Activated CD8-positive, alpha-beta memory T cell treated with anti-CD3 and anti-CD28 coated beads, Interleukin-2, amount 10 ng/mL, durations not matched to agents 7 days and 5 days (primary cell): ENCODE measurements at regions not wholly inside any gene's neighbourhood (a gene's known extent, or its start where the extent isn't known, plus 50 kb on each side); places are given as distances from the start of the nearest gene placed in this dataset.
"Not testable (repeated sequence)": the region's sequence is repeated elsewhere in the genome, so short reads cannot be mapped to it uniquely, and the experiment has no call there.

Source experiments
- ATAC-seq: fragments of 150-1000 bp; cut with Tn5 transposase; one replicate; pipeline ENCODE4 v1.10.0; 2021; ENCODE audit warnings: moderate library complexity
- CTCF ChIA-PET: fragments of 350-600 bp; sonication (Branson Sonifier 250); formaldehyde crosslinking; loops from one replicate; lab custom pipeline; 2021; ENCODE audit warnings: antibody characterized with exemption; lab: Charles Lee
- DNase-seq: peaks from one replicate; pipeline ENCODE4 v3.0.0-alpha.2; 2020
- H3K27ac Mint-ChIP-seq: one replicate; pipeline ENCODE4 v1.8.0; 2021; ENCODE audit warnings: mild to moderate bottlenecking, mixed read lengths
- H3K27me3 Mint-ChIP-seq: one replicate; pipeline ENCODE4 v1.8.0; 2021; ENCODE audit warnings: mixed read lengths
- H3K36me3 Mint-ChIP-seq: one replicate; pipeline ENCODE4 v1.8.0; 2021; ENCODE audit warnings: mild to moderate bottlenecking, mixed read lengths
- H3K4me1 Mint-ChIP-seq: one replicate; pipeline ENCODE4 v1.8.0; 2021; ENCODE audit warnings: mixed read lengths
- H3K4me3 Mint-ChIP-seq: one replicate; pipeline ENCODE4 v1.8.0; 2021; ENCODE audit warnings: mild to moderate bottlenecking, moderate library complexity, mixed read lengths
- H3K9me3 Mint-ChIP-seq: one replicate; pipeline ENCODE4 v1.8.0; 2022; ENCODE audit warnings: low read depth, mixed read lengths

DNA sequence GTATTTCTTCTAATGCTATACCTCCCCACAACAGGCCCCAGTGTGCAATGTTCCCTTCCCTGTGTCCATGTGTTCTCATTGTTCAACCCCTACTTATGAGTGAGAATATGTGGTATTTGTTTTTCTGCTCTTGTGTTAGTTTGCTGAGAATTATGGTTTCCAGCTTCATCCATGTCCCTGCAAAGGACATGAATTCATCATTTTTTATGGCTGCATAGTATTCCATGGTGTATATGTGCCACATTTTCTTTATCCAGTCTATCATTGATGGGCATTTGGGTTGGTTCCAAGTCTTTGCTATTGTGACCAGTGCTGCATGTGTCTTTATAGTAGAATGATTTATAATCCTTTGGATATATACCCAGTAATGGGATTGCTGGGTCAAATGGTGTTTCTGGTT, 95.7 kb upstream of the HEY2 start:
- ATAC-seq, DNase-seq, H3K4me3 Mint-ChIP-seq, H3K4me1 Mint-ChIP-seq, H3K9me3 Mint-ChIP-seq, H3K36me3 Mint-ChIP-seq, H3K27ac Mint-ChIP-seq, CTCF ChIA-PET: not testable (repeated sequence)
- H3K27me3 Mint-ChIP-seq: peaks cover 13% of the 10 kb centered on the region

DNA sequence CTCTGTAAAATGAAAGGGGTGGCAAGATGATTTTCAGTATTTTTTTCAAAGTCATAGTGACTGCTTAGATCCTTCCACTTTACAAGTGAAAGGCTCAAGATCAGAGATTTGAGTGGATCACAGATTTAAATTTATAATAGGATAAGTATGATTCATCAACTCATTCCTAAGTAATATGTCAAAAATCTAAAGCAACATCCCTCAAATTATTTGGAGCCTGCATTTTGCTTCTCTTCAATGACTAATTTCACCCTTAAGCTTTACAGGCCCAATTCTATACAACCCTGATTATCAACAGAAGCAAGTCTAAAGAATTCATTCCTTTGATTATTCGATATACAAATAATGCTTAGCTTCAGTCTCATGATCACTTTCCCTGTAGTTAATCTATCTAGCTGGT, 93.9 kb upstream of the HEY2 start:
- H3K4me1 Mint-ChIP-seq: no peaks in the 10 kb centered on the region
- CTCF ChIA-PET: no interaction called here
- H3K4me3 Mint-ChIP-seq: no peak overlapping the region
- ATAC-seq: no peak
- H3K27ac Mint-ChIP-seq: no peak overlapping the region
- peaks cover 10% of the 10 kb centered on the region for H3K27me3 Mint-ChIP-seq
- no peaks in the 10 kb centered on the region for H3K9me3 Mint-ChIP-seq
- no peak for DNase-seq
- no peaks in the 10 kb centered on the region for H3K36me3 Mint-ChIP-seq

DNA sequence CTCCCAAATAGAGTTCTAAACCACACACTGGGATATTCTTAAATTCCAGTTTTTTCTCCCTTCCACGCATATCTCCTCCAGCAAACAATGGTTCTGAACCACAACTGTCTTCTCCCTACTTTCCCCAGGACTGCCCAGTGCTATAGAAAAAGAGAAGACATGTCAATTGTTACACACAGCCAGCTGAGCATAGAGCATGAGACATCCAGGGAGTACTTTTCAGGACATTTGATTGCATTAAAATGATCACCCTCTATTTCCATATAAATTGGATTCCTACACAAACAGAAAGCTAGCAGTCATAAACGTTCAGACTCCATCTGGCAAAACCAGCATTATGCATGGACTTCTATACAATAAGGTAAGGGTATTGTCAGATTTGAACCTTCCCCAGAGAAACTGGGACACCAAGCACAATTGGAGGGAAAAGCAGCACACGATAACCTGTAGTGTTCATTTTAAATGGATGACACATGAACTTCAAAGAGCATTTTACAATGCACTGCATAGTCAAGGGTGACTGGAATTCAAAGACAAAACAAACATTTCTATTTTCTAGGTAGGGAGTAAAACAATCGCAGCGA, 93.1 kb upstream of the HEY2 start:
- CTCF ChIA-PET: no interaction called here
- Mint-ChIP-seq H3K9me3 (no peaks in the 10 kb centered on the region), H3K36me3 (no peaks in the 10 kb centered on the region), H3K27ac (no peak overlapping the region), H3K4me3 (no peak overlapping the region), H3K4me1 (no peaks in the 10 kb centered on the region), H3K27me3 (peaks cover 10% of the 10 kb centered on the region)
- no peak for ATAC-seq
- no peak for DNase-seq

DNA sequence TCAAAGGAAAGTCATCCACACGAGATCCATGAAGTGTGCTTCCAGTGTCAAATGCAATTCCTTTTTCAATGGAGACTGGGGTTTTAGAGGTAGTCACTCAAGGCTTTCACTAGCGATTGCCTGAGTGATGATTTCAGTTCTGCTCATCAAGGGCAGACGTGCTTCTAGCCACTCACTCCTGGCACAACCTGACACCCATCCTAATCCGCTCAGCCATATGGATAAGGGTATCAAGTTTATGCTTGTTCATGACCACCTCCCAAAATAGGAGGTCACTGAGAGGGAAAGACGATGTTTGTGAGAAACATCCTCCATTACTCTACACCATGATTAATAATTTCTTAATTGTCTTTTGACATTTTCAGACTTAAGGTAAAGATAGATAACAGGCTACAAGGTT, 91.3 kb upstream of the HEY2 start:
- no peak overlapping the region for H3K4me3 Mint-ChIP-seq
- DNase-seq (no peak), ATAC-seq (no peak)
- CTCF ChIA-PET: no interaction called here
- H3K36me3 Mint-ChIP-seq: no peaks in the 10 kb centered on the region
- H3K27me3 Mint-ChIP-seq: peaks cover 11% of the 10 kb centered on the region
- H3K9me3 Mint-ChIP-seq: no peaks in the 10 kb centered on the region
- H3K4me1 Mint-ChIP-seq: peaks cover under 1% of the 10 kb centered on the region
- no peak overlapping the region for H3K27ac Mint-ChIP-seq

DNA sequence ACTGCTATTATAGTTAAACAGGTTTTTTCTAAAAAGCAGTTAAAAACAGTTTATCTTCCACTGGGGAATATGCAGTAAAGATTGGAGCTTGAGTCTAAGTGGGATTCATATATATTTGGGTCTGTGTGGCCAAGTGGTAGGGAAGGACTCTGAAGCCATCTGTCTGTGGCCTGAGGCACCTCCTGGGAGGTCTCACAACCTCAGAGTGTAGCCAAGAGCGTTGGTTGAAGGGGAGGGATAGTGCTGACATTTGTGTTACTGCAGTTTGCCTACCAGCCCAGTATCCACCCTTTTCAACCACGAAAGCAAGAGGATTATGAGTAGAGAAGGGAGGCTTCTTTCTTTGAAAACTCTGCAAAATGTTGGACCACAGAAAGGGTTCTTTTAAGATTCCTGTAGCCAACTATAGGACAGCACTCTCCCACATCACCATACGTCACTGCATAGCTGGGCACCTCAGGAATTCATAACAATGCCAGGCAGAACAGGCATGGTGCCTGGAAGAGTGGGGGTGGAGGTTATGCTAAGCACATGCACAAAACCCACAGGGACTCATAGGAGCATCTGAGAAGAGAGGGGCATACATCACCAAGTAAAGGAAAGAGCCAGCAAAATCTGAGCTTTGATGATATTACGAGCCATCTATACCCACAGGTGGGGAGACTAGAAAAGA, 90.5 kb upstream of the HEY2 start:
- CTCF ChIA-PET: no interaction called here
- Mint-ChIP-seq H3K36me3 (no peaks in the 10 kb centered on the region), H3K4me3 (no peak overlapping the region), H3K27ac (no peak overlapping the region), H3K9me3 (no peaks in the 10 kb centered on the region), H3K27me3 (peaks cover 13% of the 10 kb centered on the region), H3K4me1 (peaks cover 2% of the 10 kb centered on the region)
- DNase-seq (no peak), ATAC-seq (no peak)

DNA sequence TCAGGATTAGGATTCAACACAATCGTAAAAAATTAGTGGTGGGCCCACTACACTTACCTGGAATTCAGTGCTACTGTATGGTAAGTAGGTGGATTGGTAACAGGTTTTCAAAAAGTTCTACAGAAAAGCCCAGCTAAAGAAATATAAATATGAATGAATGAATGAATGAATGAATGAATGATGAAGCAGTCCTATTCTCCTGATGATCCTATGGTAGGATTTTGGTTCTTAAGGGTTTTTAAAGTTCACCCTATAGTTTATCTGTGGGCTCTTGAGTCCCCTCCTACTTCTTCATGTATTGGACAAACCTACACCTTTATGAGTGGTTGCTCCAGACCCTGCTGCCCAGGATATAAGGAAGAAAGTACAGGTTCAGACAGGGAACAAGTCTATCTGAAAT, 89.5 kb upstream of the HEY2 start:
- Mint-ChIP-seq H3K27ac (no peak overlapping the region), H3K36me3 (no peaks in the 10 kb centered on the region), H3K27me3 (peaks cover 20% of the 10 kb centered on the region), H3K9me3 (no peaks in the 10 kb centered on the region), H3K4me3 (no peak overlapping the region), H3K4me1 (peaks cover 2% of the 10 kb centered on the region)
- DNase-seq (no peak), ATAC-seq (no peak)
- CTCF ChIA-PET: no interaction called here

DNA sequence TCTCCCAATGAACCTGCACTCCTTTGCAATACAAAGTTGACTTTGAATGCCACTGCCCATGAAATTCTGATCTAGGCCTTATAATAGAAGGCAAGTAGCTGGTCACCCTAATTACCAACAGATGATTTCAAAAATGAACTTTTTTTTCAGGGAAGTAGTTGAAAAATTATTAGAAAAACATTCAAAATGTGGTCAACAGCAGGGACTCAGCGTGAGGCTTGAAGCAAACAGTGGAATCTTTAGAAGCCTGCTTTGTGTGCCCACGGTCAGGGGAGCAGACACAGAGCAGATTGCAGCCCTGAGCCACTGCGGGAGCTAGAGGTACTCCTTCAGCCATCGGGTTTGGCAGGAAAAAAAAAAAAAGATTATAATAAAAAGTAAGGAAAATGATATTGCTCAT, 87.1 kb upstream of the HEY2 start:
- Mint-ChIP-seq H3K36me3 (no peaks in the 10 kb centered on the region), H3K4me1 (peaks cover 2% of the 10 kb centered on the region), H3K27ac (no peak overlapping the region), H3K9me3 (no peaks in the 10 kb centered on the region), H3K27me3 (peaks cover 17% of the 10 kb centered on the region), H3K4me3 (no peak overlapping the region)
- no peak for ATAC-seq
- no peak for DNase-seq
- CTCF ChIA-PET: interaction anchor here (0.6 to 0.7 kb wide), 2 partner anchors 19 to 330 kb away, joined by 3 to 5 read pairs; no protein-coding TSS in a partner anchor

DNA sequence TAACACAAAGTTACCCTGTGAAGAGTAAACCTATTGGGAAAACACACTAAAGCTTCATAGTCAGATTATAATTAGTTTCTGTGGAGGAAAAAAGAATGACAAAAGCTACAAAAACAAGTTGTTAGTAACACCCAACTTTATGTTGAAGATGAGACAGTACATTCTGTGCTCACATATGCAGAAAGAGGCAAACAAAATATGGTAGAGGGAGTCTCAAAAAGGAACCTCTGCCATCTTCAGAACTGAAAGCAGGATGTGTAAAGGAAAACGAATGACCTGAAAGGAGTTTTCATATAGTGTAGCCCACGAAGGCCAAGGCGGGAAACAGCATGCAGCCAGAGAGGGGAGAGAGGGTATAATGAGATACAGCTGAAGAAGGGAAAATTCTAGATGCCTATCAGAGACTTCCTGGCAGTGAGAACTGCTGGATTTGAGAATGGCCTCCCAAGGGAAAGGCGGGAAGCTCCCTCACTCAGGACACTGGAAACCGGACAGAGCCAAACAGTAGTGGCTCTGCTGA, 84.1 kb upstream of the HEY2 start:
- CTCF ChIA-PET: no interaction called here
- Mint-ChIP-seq H3K27ac (no peak overlapping the region), H3K36me3 (no peaks in the 10 kb centered on the region), H3K27me3 (peaks cover 17% of the 10 kb centered on the region), H3K4me1 (peaks cover 2% of the 10 kb centered on the region), H3K9me3 (no peaks in the 10 kb centered on the region), H3K4me3 (no peak overlapping the region)
- ATAC-seq (no peak), DNase-seq (no peak)

DNA sequence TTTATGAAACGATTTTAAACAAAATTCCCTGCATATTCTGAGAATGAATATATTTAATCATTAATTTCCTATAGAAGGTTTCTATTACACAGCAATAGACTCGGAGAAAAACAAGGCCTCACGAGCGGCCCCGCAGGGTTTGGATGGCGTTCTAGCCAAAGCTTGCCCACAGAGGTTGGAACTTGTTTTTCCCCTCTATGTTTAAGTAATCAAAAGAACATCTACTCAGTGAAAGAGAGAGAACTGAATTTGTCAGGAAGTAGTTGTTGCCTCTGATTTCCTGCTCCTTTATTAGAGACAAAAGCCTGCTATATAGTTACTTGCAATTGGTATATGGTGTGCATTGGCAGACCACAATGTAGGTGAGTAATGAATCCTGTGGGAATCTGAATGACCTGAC, 82.1 kb upstream of the HEY2 start:
- peaks cover 2% of the 10 kb centered on the region for H3K4me1 Mint-ChIP-seq
- no peaks in the 10 kb centered on the region for H3K9me3 Mint-ChIP-seq
- H3K27ac Mint-ChIP-seq: no peak overlapping the region
- no peak for ATAC-seq
- no peak for DNase-seq
- CTCF ChIA-PET: no interaction called here
- H3K27me3 Mint-ChIP-seq: peaks cover 19% of the 10 kb centered on the region
- no peak overlapping the region for H3K4me3 Mint-ChIP-seq
- H3K36me3 Mint-ChIP-seq: no peaks in the 10 kb centered on the region

DNA sequence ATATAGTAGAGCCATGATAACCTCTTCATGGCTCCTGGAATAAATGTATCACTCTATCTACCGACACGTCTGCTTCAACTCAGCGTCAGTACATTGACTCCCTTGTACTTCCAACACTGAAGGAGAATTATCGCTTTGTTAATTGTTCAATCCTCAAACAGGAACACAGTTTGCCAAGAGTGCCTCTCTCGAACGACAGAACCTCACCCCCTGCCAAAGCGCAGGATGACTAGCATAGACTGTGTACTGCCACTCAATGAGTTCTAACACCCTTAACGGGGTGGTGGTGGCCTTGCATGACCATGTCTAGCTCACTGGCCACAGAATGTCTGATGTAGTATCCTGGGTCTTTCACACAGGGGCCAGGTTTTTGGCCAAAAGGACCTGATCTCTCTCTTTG, 81.4 kb upstream of the HEY2 start:
- peaks cover 21% of the 10 kb centered on the region for H3K27me3 Mint-ChIP-seq
- H3K4me1 Mint-ChIP-seq: peaks cover 2% of the 10 kb centered on the region
- CTCF ChIA-PET: no interaction called here
- DNase-seq (no peak), ATAC-seq (no peak)
- H3K4me3 Mint-ChIP-seq: no peak overlapping the region
- H3K27ac Mint-ChIP-seq: no peak overlapping the region
- no peaks in the 10 kb centered on the region for H3K36me3 Mint-ChIP-seq
- no peaks in the 10 kb centered on the region for H3K9me3 Mint-ChIP-seq

DNA sequence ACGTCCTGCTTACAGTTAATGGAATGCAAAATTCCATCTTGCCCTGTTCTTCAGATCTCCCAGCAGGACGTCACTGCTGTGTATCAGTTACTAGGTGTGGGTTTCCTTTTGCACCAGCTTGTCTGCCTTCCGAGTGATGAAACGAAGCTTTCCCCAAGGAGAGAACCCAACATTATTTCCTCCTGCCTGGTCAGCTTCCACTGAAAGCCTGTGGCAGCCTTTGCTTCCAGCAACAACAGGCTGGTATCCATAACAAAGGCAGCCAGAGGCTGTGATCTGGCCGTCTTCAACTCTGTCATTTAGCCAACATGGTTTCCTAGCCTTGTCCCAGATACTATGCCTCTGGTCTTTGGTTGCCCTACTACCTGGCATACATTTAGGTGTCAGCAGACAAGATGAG, 78.9 kb upstream of the HEY2 start:
- Mint-ChIP-seq H3K27me3 (peaks cover 17% of the 10 kb centered on the region), H3K4me3 (no peak overlapping the region), H3K9me3 (no peaks in the 10 kb centered on the region), H3K4me1 (no peaks in the 10 kb centered on the region), H3K27ac (no peak overlapping the region), H3K36me3 (no peaks in the 10 kb centered on the region)
- no peak for DNase-seq
- CTCF ChIA-PET: no interaction called here
- no peak for ATAC-seq

DNA sequence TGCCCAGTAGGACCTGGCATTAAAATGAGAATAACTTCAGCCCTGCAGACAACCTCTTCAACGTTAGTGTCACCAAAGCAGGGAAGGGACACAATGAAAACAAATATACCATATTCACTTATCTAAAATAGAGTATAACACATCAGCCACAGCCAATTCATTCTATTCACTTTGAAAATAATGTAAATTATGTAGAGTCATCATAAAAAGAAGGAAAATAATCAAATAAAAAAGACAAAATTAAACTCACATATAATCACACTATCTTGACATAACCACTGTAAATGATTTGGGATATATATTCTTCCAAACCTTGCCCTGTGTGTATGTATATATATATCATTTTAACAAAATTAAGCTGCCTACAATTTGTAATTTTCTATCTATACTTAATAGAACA, 78.1 kb upstream of the HEY2 start:
- peaks cover 19% of the 10 kb centered on the region for H3K27me3 Mint-ChIP-seq
- CTCF ChIA-PET: no interaction called here

DNA sequence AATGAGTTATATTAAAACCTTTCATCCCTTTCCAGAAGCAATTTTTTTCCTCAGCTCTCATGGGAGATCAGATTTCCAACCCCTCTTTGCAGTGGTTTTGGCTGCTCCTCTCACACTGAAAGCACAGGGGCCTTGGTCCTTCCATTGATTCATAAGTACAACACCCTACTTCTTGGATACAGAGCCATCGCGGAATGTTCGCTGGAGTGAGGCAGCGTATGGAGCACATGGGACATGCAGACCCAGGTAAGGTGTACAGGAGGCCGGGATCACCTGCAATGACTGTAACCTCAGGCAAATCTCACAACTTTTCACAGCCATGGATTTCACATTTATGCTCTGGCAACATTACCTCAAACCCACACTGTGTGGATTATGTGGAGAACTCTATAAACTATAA, 75.2 kb upstream of the HEY2 start:
- H3K27ac Mint-ChIP-seq: no peak overlapping the region
- ATAC-seq (no peak), DNase-seq (no peak)
- no peaks in the 10 kb centered on the region for H3K9me3 Mint-ChIP-seq
- H3K36me3 Mint-ChIP-seq: no peaks in the 10 kb centered on the region
- H3K4me1 Mint-ChIP-seq: no peaks in the 10 kb centered on the region
- CTCF ChIA-PET: no interaction called here
- H3K27me3 Mint-ChIP-seq: peaks cover 22% of the 10 kb centered on the region
- no peak overlapping the region for H3K4me3 Mint-ChIP-seq

More for the DNA sequence above, 78.1 kb upstream of the HEY2 start:
- Mint-ChIP-seq H3K27ac (no peak overlapping the region), H3K4me3 (no peak overlapping the region), H3K4me1 (no peaks in the 10 kb centered on the region), H3K9me3 (no peaks in the 10 kb centered on the region), H3K36me3 (no peaks in the 10 kb centered on the region)
- no peak for ATAC-seq
- DNase-seq: no peak

DNA sequence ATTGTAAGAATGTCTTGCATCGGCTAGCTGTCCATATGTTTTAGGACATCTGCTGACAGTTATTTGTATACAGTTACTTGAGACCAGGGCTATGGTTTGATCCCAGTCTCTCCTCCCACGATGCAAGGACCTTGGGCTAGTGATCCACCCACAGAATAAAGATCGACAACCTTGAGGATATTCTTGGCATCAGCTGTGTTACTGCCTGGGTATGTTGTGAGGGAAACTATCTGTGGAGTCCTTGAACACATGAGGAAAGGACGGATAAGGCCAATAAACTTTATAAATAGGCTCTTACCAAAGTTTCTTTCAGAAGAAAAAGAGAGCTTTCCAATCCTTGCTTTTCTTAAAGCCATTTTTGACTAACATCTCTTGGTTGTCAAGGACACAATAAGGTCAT, 70.8 kb upstream of the HEY2 start:
- CTCF ChIA-PET: interaction anchor here (0.7 kb wide), 1 partner anchor 17 kb away, joined by 3 read pairs; no protein-coding TSS in a partner anchor
- Mint-ChIP-seq H3K27me3 (peaks cover 35% of the 10 kb centered on the region), H3K27ac (no peak overlapping the region), H3K9me3 (no peaks in the 10 kb centered on the region), H3K4me3 (no peak overlapping the region), H3K36me3 (no peaks in the 10 kb centered on the region), H3K4me1 (no peaks in the 10 kb centered on the region)
- DNase-seq: no peak
- no peak for ATAC-seq
